Mesendoderm (in vitro differentiated cells): ENCODE measurements at regions not wholly inside any gene's neighbourhood (a gene's known extent, or its start where the extent isn't known, plus 50 kb on each side); places are given as distances from the start of the nearest gene placed in this dataset.

Source experiments
- DNase-seq: peaks from one replicate; pipeline ENCODE4 v3.0.0; 2013
- H2AK5ac ChIP-seq: 2 replicates; pipeline ENCODE4 v1.6.1; 2013; ENCODE audit warnings: low read length, inconsistent platforms
- H2BK120ac ChIP-seq: 2 replicates; pipeline ENCODE4 v1.6.1; 2013; ENCODE audit warnings: low read depth, mild to moderate bottlenecking, low read length, moderate library complexity, mixed read lengths
- H2BK15ac ChIP-seq: replicated peaks from 2 replicates; pipeline ENCODE4 v1.6.1; 2013; ENCODE audit warnings: low read depth, mild to moderate bottlenecking, moderate library complexity
- H2BK5ac ChIP-seq: 2 replicates; pipeline ENCODE4 v1.6.1; 2013; ENCODE audit warnings: low read length, inconsistent platforms
- H3K18ac ChIP-seq: 2 replicates; pipeline ENCODE4 v1.6.1; 2013; ENCODE audit warnings: mild to moderate bottlenecking, low read length, mixed read lengths
- H3K23ac ChIP-seq: one replicate; pipeline ENCODE4 v1.6.1; 2013; ENCODE audit warnings: low read length
- H3K27ac ChIP-seq: 2 replicates; pipeline ENCODE4 v1.5.1; 2013; ENCODE audit warnings: low read depth, mild to moderate bottlenecking, inconsistent platforms, low read length, moderate library complexity
- H3K27me3 ChIP-seq: 2 replicates; pipeline ENCODE4 v1.6.1; 2013; ENCODE audit warnings: low read length, control low read depth, mild to moderate bottlenecking, inconsistent platforms; ENCODE audit not compliant: insufficient read depth, poor library complexity
- H3K36me3 ChIP-seq: 2 replicates; pipeline ENCODE4 v1.6.1; 2013; ENCODE audit warnings: low read length, inconsistent platforms; ENCODE audit not compliant: control insufficient read depth, insufficient read depth
- H3K4ac ChIP-seq: one replicate; pipeline ENCODE4 v1.6.1; 2013; ENCODE audit warnings: low read depth, mild to moderate bottlenecking, low read length, moderate library complexity
- H3K4me1 ChIP-seq: 2 replicates; pipeline ENCODE4 v1.6.1; 2013; ENCODE audit warnings: low read depth, low read length, inconsistent platforms; ENCODE audit not compliant: control insufficient read depth
- H3K4me2 ChIP-seq: 2 replicates; pipeline ENCODE4 v1.6.1; 2013; ENCODE audit warnings: low read length
- H3K4me3 ChIP-seq: 2 replicates; pipeline ENCODE4 v1.5.1; 2013; ENCODE audit warnings: mild to moderate bottlenecking, low read length
- H3K56ac ChIP-seq: one replicate; pipeline ENCODE4 v1.6.1; 2013; ENCODE audit warnings: low read length
- H3K79me1 ChIP-seq: 2 replicates; pipeline ENCODE4 v1.6.1; 2013; ENCODE audit warnings: low read length, inconsistent platforms
- H3K79me2 ChIP-seq: 2 replicates; pipeline ENCODE4 v1.6.1; 2013; ENCODE audit warnings: mild to moderate bottlenecking, low read length; ENCODE audit not compliant: control insufficient read depth, insufficient read depth
- H3K9ac ChIP-seq: 2 replicates; pipeline ENCODE4 v1.6.1; 2013; ENCODE audit warnings: low read length, inconsistent platforms
- H4K5ac ChIP-seq: one replicate; pipeline ENCODE4 v1.6.1; 2013; ENCODE audit warnings: low read length
- H4K8ac ChIP-seq: one replicate; pipeline ENCODE4 v1.6.1; 2013; ENCODE audit warnings: low read depth, mild to moderate bottlenecking, control low read depth, low read length, moderate library complexity
- WGBS: extraction: QIAGEN DNeasy Blood & Tissue Kit; methylation state at CpG from one replicate; pipeline ENCODE4 v1.1.7; 2013; ENCODE audit warnings: low lambda C conversion rate, missing lambda C conversion rate; ENCODE audit not compliant: insufficient coverage; ENCODE audit errors: extremely low coverage; 5-methylcytosine and 5-hydroxymethylcytosine counted together

DNA sequence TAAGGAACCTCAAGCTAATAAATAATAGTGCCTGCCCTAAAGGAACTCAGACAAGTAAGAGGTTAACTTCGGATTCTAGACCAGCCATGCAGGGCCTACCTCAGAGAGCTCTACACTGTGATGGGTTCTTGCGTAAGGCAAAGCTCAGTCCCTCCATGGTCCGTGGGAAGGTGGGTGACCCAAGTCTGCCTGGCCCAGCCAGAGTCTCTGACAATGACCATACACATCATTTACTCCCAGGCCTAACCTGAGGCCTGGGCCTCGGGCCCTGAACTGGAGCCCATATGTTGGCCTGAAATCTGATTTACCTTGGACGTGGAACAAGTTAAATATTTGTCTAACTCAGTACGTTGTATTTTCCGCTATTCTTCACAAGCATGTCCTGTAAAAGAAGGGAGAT is 55.1 kb downstream of the TMEM174 start:
- H3K23ac ChIP-seq: no peak overlapping the region
- H2AK5ac ChIP-seq: no peak overlapping the region
- no peak overlapping the region for H4K5ac ChIP-seq
- no peak for DNase-seq
- no peak overlapping the region for H3K27ac ChIP-seq
- H3K56ac ChIP-seq: no peak overlapping the region
- H3K4me1 ChIP-seq: peaks cover 4% of the 10 kb centered on the region
- H3K4me2 ChIP-seq: no peak overlapping the region
- no peak overlapping the region for H2BK15ac ChIP-seq
- H3K79me1 ChIP-seq: no peaks in the 10 kb centered on the region
- H2BK5ac ChIP-seq: no peak overlapping the region
- H3K4me3 ChIP-seq: no peak overlapping the region
- peaks cover 35% of the 10 kb centered on the region for H3K27me3 ChIP-seq
- H3K4ac ChIP-seq: no peak overlapping the region
- no peak overlapping the region for H4K8ac ChIP-seq
- no peaks in the 10 kb centered on the region for H3K36me3 ChIP-seq
- H3K18ac ChIP-seq: no peak overlapping the region
- H3K9ac ChIP-seq: no peak overlapping the region
- WGBS: no CpG with 5 or more reads among the region's 7 CpGs
- no peaks in the 10 kb centered on the region for H3K79me2 ChIP-seq
- H2BK120ac ChIP-seq: no peak overlapping the region
